ENCODE measurements at regions not wholly inside any gene's neighbourhood (a gene's known extent, or its start where the extent isn't known, plus 50 kb on each side); places are given as distances from the start of the nearest gene placed in this dataset.

GRCh38 chrX:39905946-39906345 is 191.8 kb downstream of the BCOR start:
- no peak for FAIRE-seq

DNA sequence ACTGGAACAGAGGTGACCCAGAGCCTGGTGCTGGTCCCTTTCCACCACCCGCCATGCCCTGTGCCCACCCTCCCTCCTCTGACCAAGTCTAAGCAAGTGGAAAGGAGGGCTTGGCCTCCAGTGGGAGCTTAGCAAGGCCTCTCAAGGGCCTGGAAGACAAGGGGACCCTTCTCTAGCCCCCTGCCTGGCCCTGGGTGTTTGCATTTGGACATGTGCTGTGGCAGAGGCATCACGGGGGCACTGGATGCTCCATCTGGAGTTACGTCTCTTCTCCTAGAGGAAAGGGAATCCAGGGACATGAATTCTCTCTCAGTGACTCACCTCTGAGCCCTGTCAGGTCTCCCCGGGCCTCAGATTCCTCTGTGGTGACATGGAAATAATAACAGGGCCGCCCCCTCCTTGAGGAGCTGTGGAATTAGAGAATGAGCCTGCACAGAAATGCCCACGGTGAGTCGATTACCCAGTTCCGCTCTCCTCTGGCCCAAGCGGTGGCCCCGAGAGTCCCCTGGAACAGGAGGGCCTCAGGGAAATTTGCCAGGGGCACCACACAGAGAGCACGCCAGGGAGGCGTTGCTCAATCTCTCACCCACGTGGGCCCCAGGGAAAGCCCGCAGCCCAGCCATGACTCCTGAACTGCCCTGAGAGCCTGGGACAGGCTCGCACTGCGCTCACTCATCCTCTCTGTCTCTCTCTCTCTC is 189.6 kb downstream of the BCOR start:
- no peak for FAIRE-seq

GRCh38 chrX:39909996-39910395 is 187.8 kb downstream of the BCOR start:
- no peak for FAIRE-seq

DNA sequence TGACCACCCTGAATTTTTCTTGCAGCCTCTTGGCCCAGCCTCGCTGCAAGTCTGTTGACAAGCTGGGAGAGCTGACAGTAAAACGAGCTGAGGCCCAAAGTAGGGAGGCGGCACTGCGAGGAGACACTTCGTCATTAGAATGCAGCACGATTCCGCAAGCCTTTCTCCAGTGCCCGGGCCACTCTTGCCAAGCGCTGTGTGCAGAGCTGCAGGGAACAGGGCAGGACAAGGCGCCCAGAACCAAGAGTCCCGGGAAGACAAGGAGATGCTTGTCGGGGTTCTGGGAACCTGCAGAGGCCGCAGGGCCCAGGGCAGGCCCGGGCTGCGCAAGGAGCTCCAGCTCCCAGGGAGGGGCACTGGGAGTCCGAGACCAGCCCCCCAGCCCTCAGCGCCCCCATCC is 187.1 kb downstream of the BCOR start:
- no peak for FAIRE-seq

DNA sequence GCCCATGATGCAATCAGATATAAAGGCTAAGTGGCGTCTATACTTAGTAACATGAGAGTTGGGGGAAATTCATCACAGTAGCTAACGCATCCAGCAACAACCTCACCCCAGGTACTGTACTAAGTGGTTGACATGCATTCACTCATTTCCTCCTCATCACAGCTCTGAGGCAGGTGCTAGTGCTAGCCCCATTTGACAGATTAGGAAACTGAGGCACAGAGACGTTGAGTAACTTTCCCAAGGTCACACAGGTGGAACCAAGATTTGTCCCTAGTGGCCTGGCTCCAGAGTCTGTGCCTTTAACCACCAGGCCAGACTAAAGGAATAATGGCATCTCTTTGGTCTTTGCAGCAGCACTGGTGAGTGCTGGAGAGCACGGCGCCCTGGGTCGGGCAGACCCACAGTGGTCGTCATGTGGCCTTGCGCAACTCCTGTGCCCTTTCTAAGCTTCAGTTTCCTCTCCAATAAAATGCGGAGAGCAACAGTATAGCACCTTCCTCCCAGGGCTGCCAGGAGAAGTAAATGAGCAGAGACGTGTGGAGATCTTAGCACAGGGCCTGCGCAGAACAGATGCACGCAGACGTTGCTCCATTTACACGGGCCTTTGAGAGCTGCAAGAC is 186.4 kb downstream of the BCOR start:
- FAIRE-seq = no peak

DNA sequence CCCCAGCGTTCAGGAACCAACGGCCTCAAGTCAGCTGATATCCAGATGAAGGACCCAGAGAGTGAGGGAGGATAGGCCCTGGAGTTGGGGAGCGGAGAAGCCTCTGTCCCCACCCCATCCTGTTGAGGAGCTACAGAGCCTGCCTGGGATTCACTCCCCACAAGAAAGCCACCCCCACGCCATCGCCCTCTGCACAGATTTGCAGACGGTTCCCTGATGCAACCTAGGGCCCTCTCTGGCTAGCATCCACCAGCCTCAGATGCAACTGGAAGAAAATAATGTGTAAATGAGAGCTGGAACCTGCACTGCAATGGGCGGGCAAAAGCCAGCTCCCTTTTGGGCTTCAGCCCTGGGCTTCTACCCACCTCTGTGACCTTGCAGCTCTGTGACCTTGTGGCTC is 185.6 kb downstream of the BCOR start:
- FAIRE-seq = no peak

DNA sequence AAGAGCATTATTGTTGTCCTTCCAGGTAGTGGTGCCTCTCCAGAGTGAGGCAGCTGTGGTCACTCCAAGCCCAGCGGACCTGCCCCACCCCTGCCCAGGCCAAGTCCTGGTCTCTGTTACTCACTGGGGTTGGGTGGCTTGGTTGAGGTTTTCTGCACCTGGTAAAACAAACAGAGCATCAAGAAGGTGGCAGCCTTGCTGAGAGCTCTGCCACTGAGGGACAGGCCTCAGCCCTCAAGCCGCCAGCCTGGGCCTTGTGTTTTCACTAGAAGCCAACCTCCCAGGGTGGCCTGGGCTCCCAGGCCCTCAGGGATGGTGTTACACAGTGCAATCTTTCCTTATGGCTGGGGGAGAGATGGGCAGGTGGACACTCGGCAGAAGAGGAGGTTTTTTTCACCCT is 182.7 kb downstream of the BCOR start:
- no peak for FAIRE-seq

DNA sequence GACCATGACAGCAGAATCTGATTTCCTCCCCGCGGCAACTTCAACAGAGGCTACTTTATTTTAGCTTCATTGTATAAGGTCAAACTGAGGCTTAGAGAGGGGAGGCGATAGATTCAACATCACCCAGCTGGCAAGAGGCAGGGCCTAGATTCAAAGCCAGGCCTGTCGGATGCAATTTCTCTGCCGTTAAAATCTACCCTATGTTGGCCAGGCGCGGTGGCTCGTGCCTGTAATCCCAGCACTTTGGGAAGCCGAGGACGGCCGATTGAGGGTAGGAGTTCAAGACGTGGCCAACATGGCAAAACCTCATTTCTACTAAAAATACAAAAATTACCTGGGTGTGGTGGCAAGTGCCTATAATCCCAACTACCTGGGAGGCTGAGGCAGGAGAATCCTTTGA is 182.2 kb downstream of the BCOR start:
- FAIRE-seq = no peak

DNA sequence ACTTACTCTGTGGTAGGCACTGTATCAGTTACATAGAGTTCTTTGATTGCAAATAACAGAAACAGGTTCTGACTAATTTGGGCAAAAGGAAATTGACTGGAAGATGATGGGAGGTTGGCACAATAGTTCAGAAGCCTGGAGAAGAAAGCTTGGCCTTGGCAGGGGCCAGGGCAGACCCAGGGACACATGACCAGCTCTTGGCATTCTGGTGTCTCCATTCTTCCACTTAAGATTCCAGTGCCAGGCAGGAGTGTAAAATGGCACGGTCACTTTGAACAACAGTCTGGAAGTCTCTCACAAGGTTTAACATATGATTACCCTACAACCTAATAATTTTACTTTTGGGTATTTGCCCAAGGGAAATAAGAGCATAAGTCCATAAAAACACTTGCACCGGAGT is 175.9 kb downstream of the BCOR start:
- no peak for FAIRE-seq

DNA sequence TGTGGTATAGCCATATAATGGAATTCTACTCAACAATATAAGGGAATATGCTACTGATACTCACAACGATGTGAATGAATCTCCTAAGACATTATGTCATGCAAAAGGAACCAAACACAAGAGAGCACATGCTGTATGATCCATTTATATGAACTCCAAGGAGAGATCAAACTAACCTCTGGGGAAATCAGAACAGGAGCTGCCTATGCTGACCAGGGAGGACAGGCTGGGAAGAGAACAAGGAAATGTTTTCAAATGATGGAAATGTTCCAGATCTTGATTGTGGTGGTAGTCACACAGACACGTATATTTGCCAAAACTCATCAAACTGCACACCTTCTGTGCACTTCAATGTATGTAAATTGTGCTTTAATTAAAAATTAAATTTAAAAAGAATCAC is 175.3 kb downstream of the BCOR start:
- FAIRE-seq = no peak

DNA sequence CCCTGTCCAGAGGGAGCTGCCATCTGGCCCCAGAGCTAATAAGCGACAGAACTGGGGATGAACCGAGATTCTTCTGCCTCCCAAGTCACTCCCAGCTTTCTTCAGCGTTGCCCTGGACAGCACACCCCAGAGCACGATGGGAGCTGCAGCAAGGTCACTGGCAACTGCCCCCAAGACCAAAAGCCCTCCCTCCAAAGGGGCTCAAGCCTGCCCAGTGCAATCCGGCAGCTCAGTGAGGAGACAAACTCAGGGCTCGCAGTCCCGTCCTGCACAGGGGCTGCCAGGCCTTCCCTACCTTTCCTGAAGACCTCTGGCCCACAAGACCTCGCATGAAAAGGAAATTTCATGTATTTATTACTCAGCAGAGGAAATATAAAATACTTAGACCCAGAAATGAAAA is 174.8 kb downstream of the BCOR start:
- FAIRE-seq = no peak

- FAIRE-seq = no peak
These were observed 170.4 kb downstream of the BCOR start for GRCh38 chrX:39927380-39927779.

DNA sequence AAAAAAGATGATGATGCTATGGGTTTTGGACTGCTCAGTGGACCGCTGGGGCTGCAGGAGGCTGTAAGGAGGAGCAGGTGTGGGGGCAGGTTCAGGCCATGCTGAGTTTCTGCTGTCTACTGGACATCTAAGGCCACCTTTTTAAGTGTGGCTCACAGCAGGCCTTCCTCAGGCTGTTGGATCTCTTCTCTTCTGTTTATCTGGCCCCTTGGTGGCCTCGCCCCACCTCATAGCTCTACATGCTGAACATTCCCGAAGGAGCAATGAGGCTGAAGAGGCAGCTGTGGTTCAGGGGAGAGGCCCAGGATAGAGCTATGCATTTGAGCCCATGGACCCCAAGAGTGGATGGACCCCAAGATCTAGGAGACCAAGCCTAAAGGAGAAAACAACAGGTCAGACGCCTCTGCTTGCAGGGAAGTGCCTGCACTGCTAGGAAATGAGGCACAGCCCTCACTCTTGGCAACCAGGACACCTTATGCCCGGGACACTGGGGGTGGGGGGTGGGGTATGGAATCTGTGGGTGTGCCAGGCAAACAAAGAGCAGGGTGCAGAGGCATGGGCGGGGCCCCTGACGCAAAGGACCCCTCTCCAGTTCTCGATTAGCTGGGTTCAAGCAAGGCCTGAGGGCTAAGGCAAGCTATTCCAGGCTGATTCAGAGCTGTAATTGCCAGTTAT is 168.9 kb downstream of the BCOR start:
- FAIRE-seq = no peak

DNA sequence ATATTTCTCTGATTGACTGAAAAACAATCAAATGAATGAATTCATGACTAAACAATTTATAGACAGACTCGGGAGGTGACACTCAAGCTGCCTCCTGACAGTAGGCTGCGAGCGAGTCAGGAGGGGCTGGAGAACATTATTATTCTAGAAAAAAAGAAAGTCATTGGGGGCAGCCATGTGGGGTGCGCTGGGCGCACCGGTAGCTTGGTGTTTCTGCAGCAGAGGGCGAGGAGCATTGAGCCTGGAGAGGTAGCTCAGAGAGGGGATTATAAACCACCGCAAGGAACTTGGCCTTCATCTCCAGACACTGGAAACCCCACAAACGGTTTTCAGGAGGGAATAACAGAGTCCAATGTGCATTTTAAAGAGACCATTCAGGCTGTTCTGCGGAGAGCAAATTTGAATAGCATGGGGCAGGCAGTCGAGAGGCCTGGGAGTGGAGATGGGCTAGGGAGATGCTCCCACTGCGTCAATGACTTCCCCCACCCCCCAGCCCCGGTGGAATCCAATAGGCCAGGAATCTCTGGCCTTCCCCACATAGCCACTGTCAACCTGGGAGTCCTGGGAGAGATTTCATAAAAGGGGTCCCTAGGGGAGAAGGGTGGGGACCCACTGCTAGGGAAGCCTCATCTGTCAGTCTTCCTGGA is 168.3 kb downstream of the BCOR start:
- no peak for FAIRE-seq

- no peak for FAIRE-seq
These were observed 166.8 kb downstream of the BCOR start for GRCh38 chrX:39930786-39931528.

GRCh38 chrX:39931529-39932282 is 166.1 kb downstream of the BCOR start:
- no peak for FAIRE-seq

DNA sequence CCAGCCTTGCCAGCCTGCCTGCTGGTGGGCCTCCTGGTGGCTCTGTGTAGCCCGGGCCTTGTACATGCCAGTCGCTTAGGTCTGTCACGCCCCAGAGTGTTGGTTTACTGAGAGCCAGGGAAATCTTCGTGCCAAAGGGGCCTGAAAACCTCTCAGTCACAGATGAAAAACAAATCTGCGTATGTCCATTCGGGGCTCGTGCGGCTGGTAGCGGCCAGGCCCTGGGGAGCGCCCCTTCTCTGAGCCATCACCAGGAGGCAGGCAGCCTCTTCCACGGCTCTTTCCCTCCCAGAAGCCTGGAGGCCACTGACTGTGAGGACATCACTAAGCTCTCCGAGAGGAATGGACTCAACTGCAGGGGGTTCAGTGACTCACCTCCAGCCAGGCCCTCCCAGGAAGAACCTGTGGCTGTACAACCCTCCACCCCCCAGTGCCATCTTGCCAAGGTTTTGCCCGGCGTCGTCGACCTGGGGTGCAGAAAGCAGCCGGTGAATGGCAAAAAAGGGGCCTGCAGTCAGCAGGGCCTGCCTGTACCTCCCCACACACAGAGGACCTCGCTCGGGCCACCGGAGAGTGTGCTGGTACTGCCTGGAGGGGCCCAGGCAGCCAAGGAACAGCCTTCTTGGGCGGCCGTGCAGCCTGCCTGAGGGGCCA is 162.2 kb downstream of the BCOR start:
- FAIRE-seq = no peak

DNA sequence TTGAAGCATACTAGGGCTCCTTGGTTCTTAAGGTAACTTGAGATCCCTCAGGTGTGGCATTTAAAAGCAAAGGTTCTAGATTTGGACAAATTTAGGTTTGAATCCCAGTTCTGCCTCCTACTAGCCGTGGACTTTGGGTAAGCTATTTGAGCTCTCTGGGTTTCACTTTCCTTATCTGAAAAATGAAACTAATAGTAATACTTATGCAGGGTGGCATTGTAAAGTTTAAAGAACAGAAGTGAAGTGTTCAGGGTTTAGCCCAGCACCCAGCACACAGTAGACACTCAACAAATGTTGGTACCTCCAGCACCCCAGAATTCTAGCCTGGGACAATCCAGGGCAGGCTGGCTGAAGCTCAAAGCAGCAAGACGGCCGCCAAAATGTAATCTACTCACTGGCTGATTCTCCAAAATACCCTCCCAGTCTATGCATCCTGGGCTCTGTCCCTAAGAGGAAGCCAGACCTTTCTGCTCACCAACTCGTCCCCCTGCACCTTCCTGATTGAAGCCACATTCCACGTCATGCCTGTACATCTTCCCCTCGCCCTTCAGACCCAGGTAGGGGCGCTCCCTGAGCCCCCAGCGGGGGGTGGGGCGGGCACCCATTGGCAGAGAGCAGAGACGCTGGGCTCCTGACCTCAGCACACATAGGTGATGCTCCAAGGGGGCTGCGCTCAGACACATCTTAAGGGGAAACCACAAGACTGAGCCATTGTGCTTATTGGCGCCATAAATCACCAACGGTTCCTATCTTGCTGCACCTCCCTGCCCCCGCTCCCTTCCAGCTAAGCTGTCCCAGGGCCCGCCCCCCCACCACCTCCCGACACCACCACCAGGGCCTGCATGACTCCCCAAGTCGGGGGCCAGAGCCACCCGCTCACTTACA is 160.6 kb downstream of the BCOR start:
- no peak for FAIRE-seq

DNA sequence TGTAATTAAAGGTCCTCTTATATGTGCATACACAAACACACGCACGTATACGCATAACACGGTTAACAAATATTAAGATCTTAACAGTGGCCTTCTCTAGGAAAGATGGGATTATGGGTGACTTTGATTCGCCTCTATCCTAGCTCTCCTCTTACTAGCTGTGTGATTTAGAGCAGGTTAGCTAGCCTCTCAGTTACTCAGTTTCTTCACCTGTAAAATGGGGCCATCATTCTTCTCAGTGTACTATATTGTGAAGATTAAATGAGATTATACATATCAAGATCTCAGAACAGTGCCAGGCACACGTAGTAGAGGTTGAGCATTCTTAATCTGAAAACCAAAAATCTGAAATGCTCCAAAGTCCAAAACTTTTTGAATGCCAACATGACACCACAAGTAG is 159.3 kb downstream of the BCOR start:
- FAIRE-seq = no peak

GRCh38 chrX:39939678-39940077 is 158.1 kb downstream of the BCOR start:
- FAIRE-seq = no peak

All from A204.1 (cell line).